GM21390 (cell line): ENCODE measurements at regions not wholly inside any gene's neighbourhood (a gene's known extent, or its start where the extent isn't known, plus 50 kb on each side); places are given as distances from the start of the nearest gene placed in this dataset.
"Not testable (repeated sequence)": the region's sequence is repeated elsewhere in the genome, so short reads cannot be mapped to it uniquely, and the experiment has no call there.

Experiments used
- ATAC-seq: cut with Tn5 transposase; IDR thresholded peaks from one replicate; pipeline ENCODE4 v1.9.1; 2021; ENCODE audit not compliant: unreplicated experiment

- no peak for ATAC-seq
These were observed 1332.5 kb downstream of the BRD1 start for GRCh38 chr22:48494968-48495750.

GRCh38 chr22:48494256-48494967 is 1333.3 kb downstream of the BRD1 start:
- no peak for ATAC-seq

GRCh38 chr22:48493733-48494132 is 1333.9 kb downstream of the BRD1 start:
- no peak for ATAC-seq

GRCh38 chr22:48492366-48493320 is 1335.0 kb downstream of the BRD1 start:
- no peak for ATAC-seq

GRCh38 chr22:48491451-48491941 is 1336.2 kb downstream of the BRD1 start:
- no peak for ATAC-seq

GRCh38 chr22:48490500-48491411 is 1336.9 kb downstream of the BRD1 start:
- no peak for ATAC-seq

GRCh38 chr22:48489551-48490499 is 1337.8 kb downstream of the BRD1 start:
- no peak for ATAC-seq

- no peak for ATAC-seq
These were observed 1338.8 kb downstream of the BRD1 start for GRCh38 chr22:48488611-48489511.

- ATAC-seq, result no peak
These were observed 1339.5 kb downstream of the BRD1 start for GRCh38 chr22:48488149-48488551.

- no peak for ATAC-seq
These were observed 1341.1 kb downstream of the BRD1 start for GRCh38 chr22:48486558-48486957.

- ATAC-seq, result no peak
These were observed 1341.5 kb downstream of the BRD1 start for GRCh38 chr22:48486134-48486532.

GRCh38 chr22:48485149-48486133 is 1342.2 kb downstream of the BRD1 start:
- ATAC-seq, result no peak

GRCh38 chr22:48483764-48484528 is 1343.7 kb downstream of the BRD1 start:
- no peak for ATAC-seq

GRCh38 chr22:48482771-48483170 is 1344.9 kb downstream of the BRD1 start:
- no peak for ATAC-seq

GRCh38 chr22:48482198-48482597 is 1345.5 kb downstream of the BRD1 start:
- not testable (repeated sequence) for ATAC-seq

- ATAC-seq, result no peak
These were observed 1345.9 kb downstream of the BRD1 start for GRCh38 chr22:48481748-48482147.
